Gastrocnemius medialis (tissue), 4 donors: ENCODE measurements at regions not wholly inside any gene's neighbourhood (a gene's known extent, or its start where the extent isn't known, plus 50 kb on each side); places are given as distances from the start of the nearest gene placed in this dataset.

Experiments
- ATAC-seq, 2 donors: fragments of 150-250 bp; one replicate each; pipeline ENCODE4 v1.9.1; 2016
- DNase-seq, 2 donors: peaks; one replicate each; pipeline ENCODE4 v3.0.0-alpha.2; 2019
- H3K27ac ChIP-seq, 4 donors: fragments of 200-600 bp; sonication (generic); 1 replicate in 1 of 4; 2 replicates in 3 of 4; pipeline ENCODE4 v1.5.1; 2016 to 2018; ENCODE audit warnings: mild to moderate bottlenecking in 2 of 4, moderate library complexity in 1 of 4
- H3K27me3 ChIP-seq, 3 donors: fragments of 200-600 bp; sonication (generic) in 2 of 3; 1 replicate in 1 of 3; 2 replicates in 2 of 3; pipeline versions ENCODE4 v1.5.1 to v1.6.0; 2016 to 2019; ENCODE audit warnings: mild to moderate bottlenecking in 1 of 3, moderate library complexity in 1 of 3
- H3K36me3 ChIP-seq, 2 donors: fragments of 200-600 bp; sonication (generic) in 1 of 2; one replicate each; pipeline ENCODE4 v1.5.1; 2017 to 2018
- H3K4me1 ChIP-seq, 2 donors: fragments of 200-600 bp; sonication (generic) in 1 of 2; one replicate each; pipeline ENCODE4 v1.5.1; 2016 to 2017; ENCODE audit warnings: mild to moderate bottlenecking in 2 of 2
- H3K4me3 ChIP-seq, 4 donors: fragments of 200-600 bp; sonication (generic) in 3 of 4; 1 replicate in 1 of 4; 2 replicates in 3 of 4; pipeline ENCODE4 v1.5.1; 2016 to 2019; ENCODE audit warnings: mild to moderate bottlenecking in 2 of 4
- H3K9me3 ChIP-seq, 3 donors: fragments of 200-600 bp; sonication (generic) in 2 of 3; 1 replicate in 1 of 3; 2 replicates in 2 of 3; pipeline ENCODE4 v1.5.1; 2016 to 2019
- POLR2A ChIP-seq, 2 donors: fragments of 450-650 bp; IDR thresholded peaks; one replicate each; pipeline ENCODE4 v1.6.1; 2017; ENCODE audit warnings: antibody characterized with exemption in 2 of 2, mild to moderate bottlenecking in 2 of 2, moderate library complexity in 2 of 2
- in situ Hi-C, 4 donors: fragments of 200-750 bp; cut with MboI; loops; one replicate each; pipeline versions ENCODE4 v1.15.0 to v1.8.0; 2017; ENCODE audit warnings: low sequenced_read_pairs in 4 of 4
- intact Hi-C: fragments of 100-400 bp; cut with DNase I; formaldehyde crosslinking; loops from one replicate; pipeline ENCODE4 v1.15.1; 2023; ENCODE audit warnings: low total_unique reads
- TF ChIP-seq, protein P1 (sequence below), 5 experiments: fragments of 450-650 bp in 3 of 5; fragments of 200-600 bp in 2 of 5; sonication (generic) in 2 of 5; IDR thresholded peaks in 4 of 5; conservative IDR thresholded peaks in 1 of 5; 1 replicate in 4 of 5; 2 replicates in 1 of 5; pipeline ENCODE4 v1.5.1; 2016 to 2019; ENCODE audit warnings: antibody characterized with exemption in 5 of 5, mild to moderate bottlenecking in 3 of 5, moderate library complexity in 3 of 5

DNA sequence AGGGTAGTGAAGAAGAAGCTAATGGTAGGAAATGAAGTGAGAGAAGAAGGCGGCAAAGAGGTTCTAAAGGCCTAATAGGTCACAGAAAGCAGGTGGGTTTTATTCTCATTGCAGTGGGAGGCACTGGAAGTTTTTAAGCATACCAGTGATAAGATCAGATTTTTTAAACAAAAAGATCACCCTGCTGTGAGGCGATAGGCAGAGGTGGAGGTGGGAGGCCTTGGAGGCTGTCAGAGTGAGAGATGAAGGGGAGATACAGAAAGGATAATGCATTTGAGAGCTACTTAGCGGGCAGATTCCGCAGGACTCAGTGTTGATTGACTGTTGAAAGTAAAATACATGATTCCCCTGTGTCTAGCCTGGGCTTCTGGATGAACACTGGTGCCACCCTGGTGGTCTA lies 116.7 kb upstream of the FRY start:
- no peak for DNase-seq
- in situ Hi-C loops (loop anchor here (5.0 to 25.0 kb wide), 3 partner anchors 387 to 397 kb away; partner anchors contain the start of genes BRCA2 (in 1 of the 4) and ZAR1L (in 1 of the 4)), intact Hi-C loops (no loop called here)
- no peaks in the 10 kb centered on the region for H3K27me3 ChIP-seq
- no peaks in the 10 kb centered on the region for H3K9me3 ChIP-seq
- no peak overlapping the region for H3K27ac ChIP-seq
- ATAC-seq = no peak
- H3K4me3 ChIP-seq = no peak overlapping the region
- H3K36me3 ChIP-seq = no peaks in the 10 kb centered on the region
- TF ChIP-seq, protein P1, sequence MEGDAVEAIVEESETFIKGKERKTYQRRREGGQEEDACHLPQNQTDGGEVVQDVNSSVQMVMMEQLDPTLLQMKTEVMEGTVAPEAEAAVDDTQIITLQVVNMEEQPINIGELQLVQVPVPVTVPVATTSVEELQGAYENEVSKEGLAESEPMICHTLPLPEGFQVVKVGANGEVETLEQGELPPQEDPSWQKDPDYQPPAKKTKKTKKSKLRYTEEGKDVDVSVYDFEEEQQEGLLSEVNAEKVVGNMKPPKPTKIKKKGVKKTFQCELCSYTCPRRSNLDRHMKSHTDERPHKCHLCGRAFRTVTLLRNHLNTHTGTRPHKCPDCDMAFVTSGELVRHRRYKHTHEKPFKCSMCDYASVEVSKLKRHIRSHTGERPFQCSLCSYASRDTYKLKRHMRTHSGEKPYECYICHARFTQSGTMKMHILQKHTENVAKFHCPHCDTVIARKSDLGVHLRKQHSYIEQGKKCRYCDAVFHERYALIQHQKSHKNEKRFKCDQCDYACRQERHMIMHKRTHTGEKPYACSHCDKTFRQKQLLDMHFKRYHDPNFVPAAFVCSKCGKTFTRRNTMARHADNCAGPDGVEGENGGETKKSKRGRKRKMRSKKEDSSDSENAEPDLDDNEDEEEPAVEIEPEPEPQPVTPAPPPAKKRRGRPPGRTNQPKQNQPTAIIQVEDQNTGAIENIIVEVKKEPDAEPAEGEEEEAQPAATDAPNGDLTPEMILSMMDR (IDR thresholded peaks at IDR 0.05 in 4 of 5, conservative IDR thresholded peaks at IDR 0.05 in 1 of 5) = no peak
- H3K4me1 ChIP-seq = peaks cover 0 to 5% of the 10 kb centered on the region in 2 donors

DNA sequence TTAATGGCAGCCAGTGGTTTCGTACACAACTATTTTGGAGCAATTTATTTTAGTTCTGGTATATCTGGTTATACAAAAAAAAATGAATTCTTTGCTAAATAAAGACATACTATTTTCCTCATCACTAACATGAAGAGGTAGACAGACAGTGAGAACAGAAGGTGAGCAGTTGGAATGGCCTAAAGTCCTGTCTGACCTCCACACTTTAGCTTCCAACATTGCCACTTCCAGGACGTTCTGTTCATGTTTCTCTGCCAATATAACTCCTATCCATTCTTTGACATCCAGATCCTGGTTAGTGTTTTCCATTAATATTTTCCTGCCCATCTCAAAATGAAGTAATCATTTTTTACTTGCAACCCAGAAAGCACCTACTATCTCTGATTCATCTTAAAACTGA lies 112.9 kb upstream of the FRY start:
- H3K27me3 ChIP-seq = no peaks in the 10 kb centered on the region
- intact Hi-C loops (no loop called here), in situ Hi-C loops (loop anchor here in 3 of 4 donors (10.0 to 25.0 kb wide), 2 partner anchors 386 to 394 kb away; partner anchors contain the start of genes BRCA2 (in 1 of the 3) and ZAR1L (in 1 of the 3))
- H3K4me3 ChIP-seq = no peak overlapping the region
- TF ChIP-seq, protein P1 (IDR thresholded peaks at IDR 0.05 in 4 of 5, conservative IDR thresholded peaks at IDR 0.05 in 1 of 5) = no peak
- no peak for TF ChIP-seq POLR2A (IDR thresholded peaks at IDR 0.05)
- no peaks in the 10 kb centered on the region for H3K36me3 ChIP-seq
- H3K9me3 ChIP-seq = no peaks in the 10 kb centered on the region
- ATAC-seq (no peak), DNase-seq (no peak)
- no peaks in the 10 kb centered on the region for H3K4me1 ChIP-seq
- H3K27ac ChIP-seq = no peak overlapping the region

- Histone ChIP-seq H3K36me3 (no peaks in the 10 kb centered on the region), H3K9me3 (no peaks in the 10 kb centered on the region), H3K4me3 (no peak overlapping the region), H3K27ac (no peak overlapping the region), H3K27me3 (no peaks in the 10 kb centered on the region), H3K4me1 (no peaks in the 10 kb centered on the region)
- intact Hi-C loops (no loop called here), in situ Hi-C loops (loop anchor here in 3 of 4 donors (10.0 to 25.0 kb wide), 2 partner anchors 386 to 393 kb away; partner anchors contain the start of genes BRCA2 (in 1 of the 3) and ZAR1L (in 1 of the 3))
- DNase-seq (no peak), ATAC-seq (no peak)
- TF ChIP-seq, protein P1 (IDR thresholded peaks at IDR 0.05 in 4 of 5, conservative IDR thresholded peaks at IDR 0.05 in 1 of 5) = no peak
- no peak for TF ChIP-seq POLR2A (IDR thresholded peaks at IDR 0.05)
Observed at GRCh38 chr13:31919241-31919640, 112.3 kb upstream of the FRY start.

DNA sequence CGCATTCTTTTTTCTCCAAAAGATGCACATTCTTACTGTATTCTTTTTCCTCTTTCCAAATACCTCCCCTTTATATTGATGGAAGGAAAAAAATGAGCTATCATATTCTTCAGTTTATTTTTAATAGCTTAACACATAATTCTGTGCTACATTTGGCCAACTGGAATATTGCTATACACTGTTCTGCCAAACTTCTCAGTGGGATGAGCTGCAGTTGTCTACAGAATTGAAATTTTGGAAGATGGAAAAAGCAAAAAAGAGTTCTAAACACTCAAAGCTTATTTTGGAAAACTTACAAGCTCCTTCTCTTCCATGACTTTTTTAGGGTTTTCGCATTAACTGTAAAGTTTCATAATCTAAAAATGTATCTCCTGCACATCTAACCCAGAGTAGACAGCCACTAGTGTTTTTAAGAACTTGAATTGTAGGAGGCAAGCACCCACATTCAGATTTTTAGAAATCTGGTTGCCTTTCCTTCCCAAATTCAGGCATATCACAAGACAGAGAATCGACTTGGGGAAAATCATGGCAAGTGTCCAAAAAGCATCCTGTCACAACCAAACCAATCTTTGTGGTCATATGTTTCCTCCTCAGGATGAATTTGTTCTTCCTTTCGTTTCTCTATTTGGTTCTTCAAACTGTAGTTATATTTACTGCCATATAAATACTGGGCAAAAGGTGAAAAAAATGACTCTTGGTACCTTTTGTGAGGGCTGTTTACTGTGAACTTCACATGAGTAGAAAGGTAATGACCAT lies 111.4 kb upstream of the FRY start:
- no peak overlapping the region for H3K27ac ChIP-seq
- ATAC-seq (no peak), DNase-seq (no peak)
- no peak overlapping the region for H3K4me3 ChIP-seq
- TF ChIP-seq, protein P1 (IDR thresholded peaks at IDR 0.05 in 4 of 5, conservative IDR thresholded peaks at IDR 0.05 in 1 of 5) = no peak
- no peak for TF ChIP-seq POLR2A (IDR thresholded peaks at IDR 0.05)
- H3K4me1 ChIP-seq = no peaks in the 10 kb centered on the region
- in situ Hi-C loops (loop anchor here in 3 of 4 donors (10.0 to 25.0 kb wide), 2 partner anchors 385 to 392 kb away; partner anchors contain the start of genes BRCA2 (in 1 of the 3) and ZAR1L (in 1 of the 3)), intact Hi-C loops (no loop called here)
- no peaks in the 10 kb centered on the region for H3K9me3 ChIP-seq
- no peaks in the 10 kb centered on the region for H3K27me3 ChIP-seq
- no peaks in the 10 kb centered on the region for H3K36me3 ChIP-seq
